Heart right ventricle (tissue), 16 donors: ENCODE measurements at regions not wholly inside any gene's neighbourhood (a gene's known extent, or its start where the extent isn't known, plus 50 kb on each side); places are given as distances from the start of the nearest gene placed in this dataset.

Source experiments
- ATAC-seq, 8 donors: fragments of 200-7000 bp; cut with Tn5 transposase; one replicate each; pipeline ENCODE4 v1.9.1; 2020; ENCODE audit warnings: mild to moderate bottlenecking in 8 of 8, moderate library complexity in 8 of 8, moderate number of reproducible peaks in 1 of 8
- DNase-seq, 2 donors: peaks; one replicate each; pipeline ENCODE4 v3.0.0-alpha.2; 2020
- H3K27ac ChIP-seq, 10 donors: fragments of 200-600 bp; sonication (generic) in 2 of 10; one replicate each; pipeline versions ENCODE4 v1.5.0 to v1.8.0; 2020 to 2022; ENCODE audit warnings: mild to moderate bottlenecking in 3 of 10
- H3K27me3 ChIP-seq, 7 donors: fragments of 200-600 bp; one replicate each; pipeline ENCODE4 v1.8.0; 2021 to 2022; ENCODE audit warnings: mild to moderate bottlenecking in 2 of 7
- H3K36me3 ChIP-seq, 9 donors: fragments of 200-600 bp; sonication (generic) in 1 of 9; one replicate each; pipeline versions ENCODE4 v1.5.0 to v1.8.0; 2020 to 2022; ENCODE audit warnings: mild to moderate bottlenecking in 2 of 9
- H3K4me1 ChIP-seq, 9 donors: fragments of 200-600 bp; sonication (generic) in 1 of 9; one replicate each; pipeline versions ENCODE4 v1.5.0 to v1.8.0; 2020 to 2022; ENCODE audit warnings: mild to moderate bottlenecking in 4 of 9
- H3K4me3 ChIP-seq, 10 donors: fragments of 200-600 bp; sonication (generic) in 2 of 10; one replicate each; pipeline versions ENCODE4 v1.5.0 to v1.8.0; 2020 to 2022; ENCODE audit warnings: mild to moderate bottlenecking in 7 of 10, moderate library complexity in 2 of 10
- H3K9me3 ChIP-seq, 11 donors: fragments of 200-600 bp in 10 of 11; sonication (generic) in 2 of 11; one replicate each; pipeline versions ENCODE4 v1.5.0 to v1.8.0; 2013 to 2022; ENCODE audit warnings: mild to moderate bottlenecking in 2 of 11, control low read depth in 1 of 11, moderate library complexity in 1 of 11
- WGBS, 2 donors: extraction: QIAGEN DNeasy Blood & Tissue Kit; methylation state at CpG; one replicate each; pipeline ENCODE4 v1.1.7; 2013; ENCODE audit warnings: inconsistent platforms in 1 of 2; 5-methylcytosine and 5-hydroxymethylcytosine counted together
- intact Hi-C, 10 donors: fragments of 100-400 bp; cut with DNase I; formaldehyde crosslinking; loops; one replicate each; pipeline versions ENCODE4 v1.11.1 to v1.14.2; 2022
- TF ChIP-seq, protein P1 (sequence below), 9 donors: fragments of 200-600 bp; sonication (generic) in 2 of 9; IDR thresholded peaks; one replicate each; pipeline versions ENCODE4 v1.5.0 to v1.8.0; 2021 to 2022; ENCODE audit warnings: antibody characterized with exemption in 9 of 9, mild to moderate bottlenecking in 5 of 9, moderate library complexity in 1 of 9
- donor health status: Arrhythmogenic right ventricular cardiomyopathy.
- donor health status: ischemic (EF 13 %, LVEDD 7.1; RV severe dilation, severe dysfunction).
- donor health status: healthy with polysubstance abuse.
- donor health status: DM: no; HTN: yes; CAD: no.
- donor health status: DM: no; HTN: no; CAD: no.
- donor health status: ischemic (EF 25% LVEDD 6.9; RV normal size, moderate dysfunction).
- donor health status: ischemic (EF 25% LVEDD 5.7; RV mildly dilated, moderate dysfunction).
- donor health status: healthy.
- donor health status: DM: yes; HTN: yes; CAD: no.
- donor health status: Ischemic cardiomyopathy.
- donor health status: ischemic (EF 35%, LVEDD 5.7; RV mildly dilated, moderate dysfunction).
- donor health status: nonischemic (EF 11% LVEDD 7.7; RV severe dilation, severe dysfunction).
- donor health status: DM: yes; HTN: yes; CAD: no.
- donor health status: PGD.
- donor health status: ischemic (EF 29% LVEDD 5.4; RV normal size, mild dysfunction).
- donor health status: nonischemic (EF 23%, LVEDD 6.1; RV moderate dilation, normal function).

DNA sequence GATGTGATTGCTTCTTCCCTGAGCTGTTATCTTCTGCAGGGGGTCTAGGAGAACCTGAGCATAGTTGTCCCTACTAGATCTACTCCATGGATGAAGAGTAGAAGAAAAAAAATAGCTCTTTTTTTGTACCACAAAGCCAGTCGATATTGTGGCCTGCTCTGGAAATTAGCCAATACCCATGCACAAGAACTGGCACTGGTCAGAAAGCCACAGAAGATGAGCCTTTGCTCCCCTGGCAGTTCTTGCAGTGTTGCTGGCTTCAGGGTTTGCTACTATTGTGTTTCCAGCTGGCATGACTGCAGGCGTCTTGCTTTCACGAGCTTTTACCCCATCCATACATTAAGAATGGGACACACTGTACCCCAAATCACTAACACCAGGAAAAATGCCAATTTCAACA, 547.7 kb upstream of the KLF12 start:
- H3K9me3 ChIP-seq, result peaks cover 0 to 10% (median 0%) of the 10 kb centered on the region in 11 donors
- no peak overlapping the region for H3K27ac ChIP-seq
- H3K4me1 ChIP-seq, result no peaks in the 10 kb centered on the region
- TF ChIP-seq, protein P1, sequence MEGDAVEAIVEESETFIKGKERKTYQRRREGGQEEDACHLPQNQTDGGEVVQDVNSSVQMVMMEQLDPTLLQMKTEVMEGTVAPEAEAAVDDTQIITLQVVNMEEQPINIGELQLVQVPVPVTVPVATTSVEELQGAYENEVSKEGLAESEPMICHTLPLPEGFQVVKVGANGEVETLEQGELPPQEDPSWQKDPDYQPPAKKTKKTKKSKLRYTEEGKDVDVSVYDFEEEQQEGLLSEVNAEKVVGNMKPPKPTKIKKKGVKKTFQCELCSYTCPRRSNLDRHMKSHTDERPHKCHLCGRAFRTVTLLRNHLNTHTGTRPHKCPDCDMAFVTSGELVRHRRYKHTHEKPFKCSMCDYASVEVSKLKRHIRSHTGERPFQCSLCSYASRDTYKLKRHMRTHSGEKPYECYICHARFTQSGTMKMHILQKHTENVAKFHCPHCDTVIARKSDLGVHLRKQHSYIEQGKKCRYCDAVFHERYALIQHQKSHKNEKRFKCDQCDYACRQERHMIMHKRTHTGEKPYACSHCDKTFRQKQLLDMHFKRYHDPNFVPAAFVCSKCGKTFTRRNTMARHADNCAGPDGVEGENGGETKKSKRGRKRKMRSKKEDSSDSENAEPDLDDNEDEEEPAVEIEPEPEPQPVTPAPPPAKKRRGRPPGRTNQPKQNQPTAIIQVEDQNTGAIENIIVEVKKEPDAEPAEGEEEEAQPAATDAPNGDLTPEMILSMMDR (IDR thresholded peaks at IDR 0.05), result no peak
- no peak for ATAC-seq
- no peaks in the 10 kb centered on the region for H3K36me3 ChIP-seq
- DNase-seq, result no peak
- H3K4me3 ChIP-seq, result no peak overlapping the region
- H3K27me3 ChIP-seq, result no peaks in the 10 kb centered on the region
- intact Hi-C loops, result no loop called here
- 95 to 96% methylated on average over 3 of the region's 3 CpGs for WGBS, 2 donors

DNA sequence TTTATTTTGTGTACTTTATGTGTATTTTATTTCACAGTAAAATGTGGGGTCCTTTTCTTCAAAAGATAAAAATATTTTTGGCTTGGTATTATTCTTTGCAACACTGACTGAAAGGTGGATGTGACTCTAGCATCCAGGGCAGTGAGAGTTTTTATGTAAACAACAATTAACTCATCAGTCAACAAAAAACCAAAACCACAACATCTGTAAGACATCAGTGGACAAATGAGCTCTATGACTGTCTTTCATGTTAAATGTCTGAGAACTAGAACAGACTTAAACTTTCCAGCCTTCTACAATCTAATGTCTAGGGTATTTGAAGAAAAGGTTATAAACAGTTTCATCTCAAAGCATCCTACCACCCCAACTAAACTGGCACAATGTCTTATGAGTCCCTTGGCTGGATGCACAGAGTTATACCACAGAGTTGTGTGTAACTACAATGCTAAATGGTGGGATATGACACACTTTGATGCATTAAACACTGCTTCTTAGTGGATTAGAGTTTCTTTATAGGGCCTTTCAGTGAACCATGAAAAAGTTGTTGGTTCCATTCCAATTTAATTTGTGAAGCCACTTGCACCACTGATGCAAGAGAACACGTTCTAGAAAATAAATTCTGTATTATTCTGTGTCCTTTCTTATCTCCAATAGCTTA, 544.2 kb upstream of the KLF12 start:
- TF ChIP-seq, protein P1 (IDR thresholded peaks at IDR 0.05), result no peak
- Histone ChIP-seq H3K27me3 (no peaks in the 10 kb centered on the region), H3K4me3 (no peak overlapping the region), H3K27ac (no peak overlapping the region), H3K4me1 (no peaks in the 10 kb centered on the region), H3K36me3 (no peaks in the 10 kb centered on the region), H3K9me3 (no peaks in the 10 kb centered on the region)
- ATAC-seq (no peak), DNase-seq (no peak)
- WGBS, 2 donors, result 55 to 58% methylated on average over 1 of the region's 1 CpG
- intact Hi-C loops, result no loop called here

DNA sequence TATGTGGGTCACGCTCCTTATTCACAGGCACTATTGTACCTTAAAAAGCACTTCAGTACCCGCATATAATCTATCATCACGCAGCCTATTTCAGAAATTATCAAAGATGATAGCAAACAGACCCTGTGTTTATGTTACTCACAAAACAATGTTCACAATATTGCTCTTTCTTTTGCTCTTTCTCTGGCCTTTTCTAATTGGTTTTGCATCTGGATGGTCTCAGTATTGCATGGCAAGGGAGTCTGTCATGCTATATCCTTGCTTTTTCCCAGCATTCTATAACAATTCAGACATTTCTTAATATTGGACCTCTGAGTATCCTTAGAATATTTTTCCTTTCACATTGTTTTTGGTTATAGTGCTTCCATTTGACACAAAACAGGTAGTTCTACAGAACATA, 541.8 kb upstream of the KLF12 start:
- Histone ChIP-seq H3K36me3 (no peaks in the 10 kb centered on the region), H3K9me3 (no peaks in the 10 kb centered on the region), H3K27ac (no peak overlapping the region), H3K4me1 (no peaks in the 10 kb centered on the region), H3K4me3 (no peak overlapping the region), H3K27me3 (no peaks in the 10 kb centered on the region)
- WGBS, 2 donors, result 82 to 85% methylated on average over 3 of the region's 3 CpGs
- ATAC-seq (no peak), DNase-seq (no peak)
- intact Hi-C loops, result no loop called here
- TF ChIP-seq, protein P1 (IDR thresholded peaks at IDR 0.05), result no peak

DNA sequence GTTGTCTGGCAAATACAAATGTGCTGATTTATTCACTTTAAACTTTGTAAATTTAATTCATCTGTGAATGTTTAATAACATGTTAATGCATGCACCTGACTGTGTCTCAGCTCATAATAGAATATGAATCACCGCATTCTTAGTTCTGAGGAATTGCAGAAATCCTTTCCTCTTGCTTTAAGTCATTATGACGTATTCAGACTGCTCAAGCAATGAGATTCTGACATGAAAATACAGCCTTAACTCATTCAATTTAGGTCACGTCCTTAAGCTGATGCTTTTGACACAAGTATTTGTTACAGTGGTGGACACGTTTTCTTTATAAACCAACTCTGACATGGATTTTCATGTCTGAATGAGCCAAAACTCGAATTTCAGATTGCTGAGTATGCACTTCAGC, 541.0 kb upstream of the KLF12 start:
- DNase-seq (no peak), ATAC-seq (no peak)
- H3K4me3 ChIP-seq, result no peak overlapping the region
- WGBS, 2 donors, result 87% methylated on average over 5 of the region's 5 CpGs
- H3K27me3 ChIP-seq, result no peaks in the 10 kb centered on the region
- TF ChIP-seq, protein P1 (IDR thresholded peaks at IDR 0.05), result no peak
- no peak overlapping the region for H3K27ac ChIP-seq
- intact Hi-C loops, result no loop called here
- H3K9me3 ChIP-seq, result no peaks in the 10 kb centered on the region
- H3K4me1 ChIP-seq, result no peaks in the 10 kb centered on the region
- no peaks in the 10 kb centered on the region for H3K36me3 ChIP-seq
